ENCODE measurements at regions not wholly inside any gene's neighbourhood (a gene's known extent, or its start where the extent isn't known, plus 50 kb on each side); places are given as distances from the start of the nearest gene placed in this dataset.
"Not testable (repeated sequence)": the region's sequence is repeated elsewhere in the genome, so short reads cannot be mapped to it uniquely, and the experiment has no call there.

DNA sequence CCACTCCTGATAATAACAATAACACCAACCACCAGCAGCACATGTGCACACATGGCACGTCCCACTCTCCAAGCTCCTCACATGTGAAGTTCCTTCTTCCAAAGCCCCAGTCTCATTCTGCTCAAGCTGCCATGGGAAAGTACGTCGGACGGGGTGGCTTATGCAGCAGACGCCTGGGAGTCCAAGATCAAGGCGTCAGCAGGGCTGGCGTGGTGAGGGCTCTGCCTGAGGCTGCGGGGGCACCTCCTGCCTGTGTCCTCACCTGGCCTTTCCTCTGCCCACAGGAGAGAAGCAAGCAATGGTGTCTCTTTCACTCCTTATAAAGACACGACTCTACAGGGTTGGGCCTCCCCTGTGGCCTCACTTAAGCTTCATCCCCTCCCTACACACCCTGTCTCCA is 68.8 kb upstream of the INSIG1 start:
- no peak for DNase-seq (ENCODE audit: low read depth in 2 of 2)

DNA sequence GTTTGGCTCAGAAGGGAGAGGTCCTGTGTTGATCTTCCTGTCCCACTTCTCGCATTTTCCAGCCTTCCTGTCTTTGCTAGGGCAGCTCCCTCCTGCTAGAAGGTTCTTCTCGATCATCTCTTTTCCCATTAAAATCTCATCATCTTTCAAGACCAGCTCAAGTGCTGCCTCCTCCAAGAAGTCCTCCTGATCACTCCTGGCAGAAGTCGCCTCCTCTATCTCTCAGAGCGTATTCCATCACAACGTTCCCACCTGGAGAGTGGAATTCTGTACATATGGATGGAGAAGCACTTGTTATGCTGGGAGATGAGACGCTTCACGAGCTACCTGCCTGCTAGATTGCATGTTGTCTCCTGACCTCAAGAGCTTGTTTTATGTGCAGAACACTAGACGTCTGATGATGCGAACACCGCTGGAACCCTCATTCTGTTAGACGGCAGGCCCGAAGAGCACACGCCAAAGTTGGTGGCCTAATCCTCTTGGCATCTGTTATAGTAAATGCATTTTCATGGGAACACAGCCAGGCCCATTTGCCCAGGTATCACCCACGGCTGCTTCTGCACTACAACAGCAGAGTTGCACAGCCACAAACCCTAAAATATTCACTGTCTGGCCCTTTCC is 68.0 kb upstream of the INSIG1 start:
- DNase-seq (ENCODE audit: low read depth in 2 of 2): no peak

DNA sequence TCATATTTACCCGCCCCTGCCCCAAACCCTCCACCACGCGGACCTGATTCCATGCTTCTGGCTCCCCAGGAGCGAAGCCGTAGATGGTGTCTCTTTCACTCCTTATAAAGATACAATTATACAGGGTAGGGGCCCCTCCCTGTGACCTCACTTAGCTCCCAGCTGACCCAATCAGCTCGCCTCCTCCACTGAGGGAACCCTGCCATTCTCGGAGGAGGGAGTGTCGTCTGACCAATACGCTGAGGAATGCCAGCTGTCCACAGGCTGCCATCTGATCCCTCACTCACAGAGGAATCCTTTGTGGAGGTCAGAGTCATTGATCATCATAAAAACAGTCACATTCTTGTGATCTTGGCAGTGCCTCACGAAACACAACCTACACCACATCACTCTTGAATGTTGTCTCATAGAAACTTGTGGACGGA is 67.5 kb upstream of the INSIG1 start:
- DNase-seq (ENCODE audit: low read depth in 2 of 2): no peak

DNA sequence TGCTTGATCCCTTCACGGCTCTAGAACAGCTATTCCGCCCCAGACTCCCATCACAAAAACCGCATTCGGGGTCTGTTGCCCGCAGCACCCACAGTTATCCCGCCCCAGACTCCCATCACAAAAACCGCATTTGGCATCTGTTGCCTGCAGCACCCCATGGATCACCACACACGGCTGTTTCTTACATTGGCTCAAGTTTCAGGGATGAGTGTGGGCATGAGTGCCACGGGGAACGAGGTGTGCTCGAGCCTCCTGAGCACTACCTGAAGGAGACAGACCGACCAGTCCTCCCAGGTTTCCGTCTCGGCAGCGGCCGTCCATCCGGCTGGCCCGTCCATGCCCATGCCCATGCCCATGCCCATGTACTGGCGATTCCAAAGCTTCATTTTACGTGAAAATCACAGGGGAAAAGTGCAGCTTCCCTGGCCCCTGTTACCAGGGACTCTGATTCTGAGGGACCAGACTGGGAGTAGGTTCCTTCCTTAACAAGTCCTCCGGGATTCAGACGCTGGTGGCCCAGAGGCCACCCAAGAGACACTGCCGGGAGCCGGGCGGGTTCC is 66.4 kb upstream of the INSIG1 start:
- DNase-seq (ENCODE audit: low read depth in 2 of 2): no peak

DNA sequence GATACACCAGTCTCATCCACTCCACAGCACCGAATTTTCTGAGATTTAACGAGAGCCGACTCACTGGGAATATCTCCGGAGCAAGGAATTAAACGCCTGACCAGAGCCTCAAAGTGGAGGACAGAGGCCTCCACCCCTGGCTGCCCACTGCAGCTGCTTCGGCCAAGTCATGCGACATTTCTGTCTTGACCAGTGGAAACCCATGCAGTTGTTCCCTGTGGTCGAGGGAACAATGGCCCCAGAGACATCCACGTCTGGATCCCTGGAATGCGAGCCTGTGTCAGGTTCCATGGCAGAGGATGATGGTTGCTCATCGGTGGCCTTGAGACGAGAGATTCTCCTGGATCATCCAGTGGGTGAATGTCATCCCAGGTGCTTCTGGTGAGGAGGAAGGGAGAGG is 65.7 kb upstream of the INSIG1 start:
- no peak for DNase-seq (ENCODE audit: low read depth in 2 of 2)

DNA sequence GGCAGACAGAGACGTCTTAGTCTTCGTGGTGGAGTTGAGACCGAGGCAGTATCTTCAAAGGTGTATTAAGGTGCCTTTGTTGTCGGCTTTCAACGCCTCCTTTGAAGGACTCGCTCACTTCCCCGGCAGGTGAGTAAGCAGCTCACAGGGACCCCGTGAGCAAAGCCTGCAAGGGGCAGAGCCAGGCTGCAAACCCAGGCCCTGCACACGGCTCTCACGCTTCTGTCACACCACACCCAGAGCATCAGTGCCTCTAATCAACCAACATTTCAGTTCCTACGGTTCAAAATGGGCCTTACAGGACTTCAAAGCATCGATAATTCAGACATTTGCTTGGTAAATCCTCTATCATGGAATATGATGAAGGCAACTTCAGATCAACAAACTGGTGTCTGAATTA is 64.8 kb upstream of the INSIG1 start:
- no peak for DNase-seq (ENCODE audit: low read depth in 2 of 2)

DNA sequence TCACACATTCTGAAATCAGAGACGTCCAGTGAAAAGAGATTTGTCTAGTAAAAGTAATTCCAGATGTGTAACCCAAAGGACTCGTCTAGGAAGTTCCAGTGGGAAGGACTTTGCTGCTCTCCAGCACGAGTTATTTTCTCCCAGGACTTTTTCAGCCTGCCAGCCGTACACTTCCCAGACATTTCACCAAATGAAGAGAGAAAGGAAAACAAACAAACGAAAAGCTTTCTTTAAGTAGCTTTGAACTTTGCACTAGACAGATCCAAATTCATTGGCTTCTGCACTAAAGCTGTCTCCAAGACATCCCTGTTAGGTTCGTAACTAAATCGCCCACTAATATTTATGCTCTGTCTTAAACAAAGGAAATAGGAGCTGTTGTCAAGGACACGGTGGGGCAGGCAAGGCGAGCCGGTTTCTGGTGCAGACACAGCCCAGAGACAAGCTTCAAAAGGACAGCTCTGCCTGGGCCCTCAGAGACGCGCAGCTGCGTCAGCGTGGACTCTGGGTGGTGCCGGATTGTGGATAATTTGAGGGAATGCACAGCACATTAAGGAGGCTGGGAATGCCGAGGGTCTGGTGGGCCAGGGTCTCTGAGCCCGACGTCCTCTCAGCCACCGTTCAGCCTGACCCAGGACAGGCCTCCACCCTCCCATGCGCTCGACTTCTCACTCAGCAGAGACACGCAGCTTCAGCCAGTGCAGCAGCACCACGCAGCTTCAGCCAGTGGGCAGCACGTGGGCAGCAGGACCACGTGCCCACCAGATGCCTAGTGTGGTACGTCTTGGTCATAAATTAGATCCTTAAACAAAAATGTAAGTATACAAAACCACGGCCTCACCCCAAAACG is 64.1 kb upstream of the INSIG1 start:
- DNase-seq (ENCODE audit: low read depth in 2 of 2): no peak

DNA sequence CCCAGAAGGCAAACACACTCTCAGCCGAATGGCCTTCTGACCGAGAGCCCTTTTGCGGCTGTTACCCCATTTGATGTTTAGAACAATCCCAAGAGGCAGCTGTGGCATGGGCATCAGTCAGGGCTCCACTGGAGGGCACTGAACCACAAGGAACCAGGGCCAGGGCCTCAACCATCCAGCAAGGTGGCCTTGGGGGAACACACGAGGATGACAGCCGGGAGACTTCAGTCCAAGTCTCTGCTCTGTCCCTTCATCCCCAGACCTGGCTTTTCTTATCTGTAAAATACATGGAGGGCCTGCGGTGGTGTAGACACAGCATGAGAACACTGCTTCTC is 63.6 kb upstream of the INSIG1 start:
- DNase-seq (ENCODE audit: low read depth in 2 of 2): no peak

DNA sequence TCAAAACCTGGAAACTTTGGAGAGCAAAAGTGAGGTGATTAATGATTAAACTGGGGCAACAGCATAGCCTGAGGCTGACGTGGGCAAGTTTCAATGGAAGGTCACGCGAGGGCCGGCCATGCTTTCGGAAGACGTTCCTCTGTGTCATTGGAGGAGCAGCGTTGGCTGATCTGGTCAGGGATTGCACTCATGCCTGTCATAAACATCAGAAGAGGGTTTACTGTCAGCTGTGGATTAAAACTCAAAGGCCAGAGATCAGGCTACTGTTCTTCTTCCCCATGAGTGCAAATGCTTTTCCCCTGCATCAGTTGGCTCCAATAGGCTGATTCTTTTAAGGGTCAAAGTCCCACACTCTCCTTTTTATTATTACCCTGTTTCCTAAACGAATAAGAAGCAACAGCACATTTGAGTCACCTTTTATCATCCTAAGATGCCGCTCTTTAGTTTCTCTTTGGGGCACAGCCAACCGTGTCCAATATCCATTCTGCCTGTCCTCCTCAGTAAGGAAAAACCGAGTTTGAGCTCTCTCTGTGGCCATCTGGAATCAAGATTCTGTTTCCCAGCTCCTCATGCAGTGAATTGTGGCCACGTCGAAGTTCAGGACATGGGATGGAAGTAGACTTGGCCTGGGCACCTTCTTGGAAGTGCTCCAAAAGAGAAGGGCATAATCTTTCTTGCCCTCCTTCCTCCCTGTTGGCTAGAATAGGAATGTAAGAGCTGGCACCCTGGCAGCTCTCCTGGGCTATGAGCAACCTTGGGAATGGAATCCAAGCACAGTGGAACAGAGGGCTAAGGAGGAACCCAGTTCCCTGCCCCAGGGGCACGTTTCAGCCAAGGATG is 62.5 kb upstream of the INSIG1 start:
- DNase-seq (ENCODE audit: low read depth in 2 of 2): no peak

DNA sequence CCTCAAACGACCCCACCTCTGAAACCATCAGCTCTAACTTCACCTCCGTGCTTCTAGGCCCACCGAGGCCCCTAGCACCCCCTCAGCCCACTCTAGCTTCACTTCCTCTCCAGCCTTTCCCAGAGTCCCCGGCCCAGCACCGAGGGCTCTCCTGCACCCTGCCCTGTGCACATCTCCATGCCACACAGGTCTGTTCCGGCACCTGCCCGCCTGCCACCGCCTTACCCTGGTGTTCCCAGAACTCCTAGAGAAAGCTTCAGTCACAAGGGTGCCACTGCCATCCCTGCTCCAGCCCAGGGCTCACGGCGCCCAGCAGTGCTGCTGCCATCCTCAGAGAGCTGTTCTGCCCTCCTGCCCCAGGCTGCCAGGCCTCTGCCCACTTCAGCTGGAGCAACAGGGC is 61.3 kb upstream of the INSIG1 start:
- no peak for DNase-seq (ENCODE audit: low read depth in 2 of 2)

DNA sequence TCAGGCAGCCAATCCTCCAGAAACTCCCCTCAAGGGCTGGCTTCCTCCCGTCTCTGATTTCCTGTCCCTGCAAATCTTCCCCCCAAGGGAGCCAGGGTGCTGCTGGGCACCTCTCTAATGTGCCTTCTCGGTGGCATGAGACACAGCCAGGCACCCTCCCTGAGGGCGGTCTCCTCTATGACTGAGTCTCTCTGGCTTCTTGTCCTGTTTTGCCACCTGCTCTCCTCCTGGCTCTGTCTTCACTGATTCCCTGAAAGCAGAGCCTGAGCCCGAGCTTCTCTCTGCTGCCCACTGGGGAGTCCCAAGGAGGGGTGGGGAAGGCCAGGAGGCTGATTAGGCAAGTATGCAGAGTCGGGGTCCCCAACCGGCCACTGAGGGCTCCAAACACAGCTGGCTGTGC is 60.4 kb upstream of the INSIG1 start:
- DNase-seq (ENCODE audit: low read depth in 2 of 2): no peak

DNA sequence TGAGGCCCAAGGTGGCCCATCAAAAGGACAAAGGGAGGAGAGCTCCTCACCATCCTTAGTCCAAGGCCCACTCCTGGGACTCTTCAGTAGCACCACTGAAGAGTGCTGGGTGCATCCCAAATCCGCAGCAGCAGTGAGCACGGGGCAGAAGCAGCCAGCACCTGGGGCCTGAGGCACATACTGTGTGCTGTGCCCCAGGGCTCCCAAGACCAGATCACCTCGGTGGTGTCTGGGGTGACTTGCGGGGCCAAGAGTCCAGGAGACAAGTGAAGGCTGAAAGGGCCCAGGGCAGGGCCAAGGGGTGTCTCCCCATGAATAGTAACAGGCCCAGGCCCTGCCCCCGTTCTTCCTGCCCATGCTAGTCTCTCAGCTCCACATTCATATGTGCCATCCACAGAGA is 59.9 kb upstream of the INSIG1 start:
- DNase-seq (ENCODE audit: low read depth in 2 of 2): no peak

DNA sequence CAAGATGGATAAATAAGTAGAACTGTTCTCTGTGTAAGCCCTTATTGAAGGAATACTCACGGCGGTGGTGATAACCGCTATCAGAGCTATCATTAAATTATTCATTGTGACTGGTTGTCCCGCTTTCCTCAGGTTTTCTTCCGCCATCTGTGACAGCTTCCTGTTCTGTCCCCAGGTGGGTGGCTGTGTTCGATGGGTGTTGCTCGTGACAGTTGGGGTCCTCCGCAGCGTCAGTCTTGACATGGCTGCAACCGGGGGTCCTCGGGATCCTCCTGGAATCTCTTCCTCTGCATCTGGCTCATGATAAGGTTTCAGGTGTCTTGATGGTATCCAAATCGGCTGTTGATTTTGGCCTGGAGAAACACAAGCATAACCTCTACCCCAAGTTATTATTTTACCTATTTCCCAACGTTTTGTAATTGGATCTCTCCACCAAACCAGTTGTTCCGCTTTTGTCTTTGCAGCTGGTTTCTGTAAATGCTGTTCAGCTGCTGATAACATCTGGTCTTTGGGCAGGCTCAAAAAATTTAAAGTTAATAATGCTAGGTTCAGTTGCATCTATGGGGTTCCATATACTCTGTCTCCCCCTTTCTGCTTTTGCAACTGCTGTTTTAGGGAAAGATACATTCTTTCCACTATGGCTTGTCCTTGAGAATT is 58.1 kb upstream of the INSIG1 start:
- not testable (repeated sequence) for DNase-seq (ENCODE audit: low read depth in 2 of 2)

DNA sequence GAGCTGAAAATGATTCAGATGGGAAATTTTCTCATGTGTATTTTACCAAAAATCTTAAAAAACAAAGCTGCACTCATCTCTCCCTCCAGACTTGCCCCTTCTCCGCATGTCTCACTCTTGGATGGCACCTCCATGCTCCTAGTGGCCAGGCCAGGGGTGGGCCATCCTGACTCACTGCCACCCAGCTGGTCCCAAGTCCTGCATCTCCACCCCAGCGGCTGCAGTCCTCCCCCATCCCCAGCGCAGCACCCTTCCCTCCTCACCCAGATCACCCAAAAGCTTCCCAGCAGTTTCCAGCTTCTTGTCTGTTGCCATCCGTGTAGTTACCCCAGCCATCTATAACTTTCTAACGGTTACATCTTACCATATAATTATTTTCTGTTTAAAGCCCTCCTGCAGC is 53.0 kb upstream of the INSIG1 start:
- DNase-seq (ENCODE audit: low read depth in 2 of 2): no peak

DNA sequence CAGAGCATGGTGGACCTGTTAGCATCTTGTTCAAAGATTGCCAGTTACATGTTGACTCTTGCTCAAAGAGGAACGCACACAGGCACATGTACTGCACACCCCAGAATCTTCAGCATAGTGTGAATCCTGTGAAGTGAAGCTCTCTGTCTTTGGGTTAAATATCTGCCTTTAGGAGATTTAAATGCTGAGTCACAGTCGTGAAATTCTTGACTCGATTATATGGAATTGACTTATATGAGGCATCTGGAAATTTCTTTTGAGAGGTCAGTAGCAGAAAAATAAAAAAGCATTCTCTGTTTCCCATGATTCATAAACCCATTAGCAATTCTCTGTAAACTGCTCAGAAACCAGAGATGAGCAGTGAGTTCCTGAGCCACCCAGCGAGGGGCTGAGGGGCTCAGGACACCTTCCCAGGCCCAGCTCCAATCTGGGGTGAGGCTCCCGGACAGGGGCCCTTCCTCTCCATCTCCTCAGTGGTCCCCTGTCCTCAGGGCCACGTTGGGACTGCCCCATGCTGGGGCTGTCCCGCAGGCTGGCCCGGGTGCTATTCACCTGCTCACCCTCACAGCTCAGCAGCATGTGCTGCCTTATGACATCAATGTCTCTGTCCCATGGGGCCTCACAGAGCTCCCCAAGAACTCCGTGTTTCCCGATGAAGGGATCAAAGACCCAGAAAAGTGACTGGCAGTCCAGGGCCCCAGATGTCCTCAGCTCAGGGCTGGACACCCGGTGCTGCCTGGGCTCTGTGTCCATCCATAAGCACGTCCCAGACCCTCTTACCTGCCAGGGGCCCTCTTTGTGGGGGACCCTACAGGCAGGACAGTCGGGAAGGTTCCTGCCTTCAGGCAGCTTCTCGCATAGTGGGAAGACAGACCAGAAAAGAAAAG is 50.0 kb upstream of the INSIG1 start:
- no peak for DNase-seq (ENCODE audit: low read depth in 2 of 2)
